ENCODE measurements at regions not wholly inside any gene's neighbourhood (a gene's known extent, or its start where the extent isn't known, plus 50 kb on each side); places are given as distances from the start of the nearest gene placed in this dataset.

- H3F3A ChIP-seq (ENCODE audit: insufficient read depth, low read length), result no peaks in the 10 kb centered on the region
- no peak overlapping the region for H3K4me3 ChIP-seq (ENCODE audit: low read length)
- no peaks in the 10 kb centered on the region for H3K79me2 ChIP-seq (ENCODE audit: low read length)
- no peak overlapping the region for H2AFZ ChIP-seq (ENCODE audit: low read length)
- DNase-seq, result no peak
- H3K27ac ChIP-seq (ENCODE audit: low read length), result no peak overlapping the region
- no peaks in the 10 kb centered on the region for H4K20me1 ChIP-seq (ENCODE audit: insufficient read depth, low read length)
- no peak overlapping the region for H3K4me2 ChIP-seq (ENCODE audit: low read depth, low read length)
- TF ChIP-seq CTCF (IDR thresholded peaks at IDR 0.05; ENCODE audit: low read length) (no peak), EZH2 (optimal IDR thresholded peaks at IDR 0.05; ENCODE audit: low read depth, low read length) (no peak), EZH2phosphoT487 (IDR thresholded peaks at IDR 0.05; ENCODE audit: low read length) (no peak)
- no peaks in the 10 kb centered on the region for H3K27me3 ChIP-seq (replicated peaks; ENCODE audit: insufficient read depth, low read length)
- no peak overlapping the region for H3K9ac ChIP-seq (ENCODE audit: low read length)
- no peaks in the 10 kb centered on the region for H3K36me3 ChIP-seq (replicated peaks; ENCODE audit: insufficient read depth, low read length)
- H3K9me2 ChIP-seq (replicated peaks; ENCODE audit: insufficient read depth, low read length), result no peaks in the 10 kb centered on the region
- H3K4me1 ChIP-seq (ENCODE audit: low read length), result no peaks in the 10 kb centered on the region
- no peaks in the 10 kb centered on the region for H3K9me3 ChIP-seq (replicated peaks; ENCODE audit: insufficient read depth, low read length)
Measured at GRCh38 chr12:91395628-91396135, 213.1 kb upstream of the DCN start.

DNA sequence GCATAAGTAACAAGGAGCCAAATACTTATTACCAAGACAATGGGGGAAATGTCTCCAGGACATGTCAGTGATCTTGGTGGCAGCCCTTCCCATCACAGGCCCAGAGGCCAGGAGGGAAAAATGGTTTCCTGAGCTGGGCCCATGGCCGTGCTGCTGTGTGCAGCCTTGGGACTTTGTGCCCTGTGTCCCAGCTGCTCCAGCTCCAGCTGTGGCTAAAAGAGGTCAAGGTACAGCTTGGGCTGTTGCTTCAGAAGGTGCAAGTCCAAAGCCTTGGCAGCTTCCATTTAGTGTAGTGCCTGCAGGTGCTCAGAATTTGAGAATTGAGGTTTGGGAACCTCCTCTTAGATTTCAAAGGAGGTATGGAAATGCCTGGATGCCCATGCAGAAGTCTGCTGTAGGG lies 212.3 kb upstream of the DCN start:
- Histone ChIP-seq H3K9me3 (replicated peaks; ENCODE audit: insufficient read depth, low read length) (no peaks in the 10 kb centered on the region), H3K79me2 (ENCODE audit: low read length) (no peaks in the 10 kb centered on the region), H3K9ac (ENCODE audit: low read length) (no peak overlapping the region), H3K4me2 (ENCODE audit: low read depth, low read length) (no peak overlapping the region), H2AFZ (ENCODE audit: low read length) (no peak overlapping the region), H3K9me2 (replicated peaks; ENCODE audit: insufficient read depth, low read length) (no peaks in the 10 kb centered on the region), H3F3A (ENCODE audit: insufficient read depth, low read length) (no peaks in the 10 kb centered on the region), H4K20me1 (ENCODE audit: insufficient read depth, low read length) (no peaks in the 10 kb centered on the region), H3K27me3 (replicated peaks; ENCODE audit: insufficient read depth, low read length) (no peaks in the 10 kb centered on the region), H3K36me3 (replicated peaks; ENCODE audit: insufficient read depth, low read length) (no peaks in the 10 kb centered on the region), H3K4me1 (ENCODE audit: low read length) (no peaks in the 10 kb centered on the region), H3K27ac (ENCODE audit: low read length) (no peak overlapping the region), H3K4me3 (ENCODE audit: low read length) (no peak overlapping the region)
- DNase-seq, result no peak
- TF ChIP-seq CTCF (IDR thresholded peaks at IDR 0.05; ENCODE audit: low read length) (no peak), EZH2 (optimal IDR thresholded peaks at IDR 0.05; ENCODE audit: low read depth, low read length) (no peak), EZH2phosphoT487 (IDR thresholded peaks at IDR 0.05; ENCODE audit: low read length) (no peak)

DNA sequence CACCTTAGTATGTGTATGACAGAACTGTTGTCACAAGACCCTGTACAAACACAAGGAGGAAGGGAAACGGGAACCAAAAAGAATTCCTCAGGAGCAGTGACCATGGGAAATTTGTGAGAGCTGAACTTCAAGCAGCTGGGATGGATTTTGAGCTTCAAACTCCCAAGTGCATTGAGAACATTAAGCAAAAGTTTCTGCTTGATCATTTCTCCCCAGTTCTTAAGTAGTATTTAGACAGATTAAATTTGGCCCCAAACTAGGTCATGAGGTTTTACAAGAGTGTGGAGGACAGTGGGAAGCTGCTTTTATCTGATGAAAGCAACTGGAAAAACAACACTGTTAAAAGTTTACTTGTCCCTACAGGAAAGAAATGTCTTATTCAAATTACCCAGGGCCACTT lies 206.0 kb upstream of the DCN start:
- H3K9me3 ChIP-seq (replicated peaks; ENCODE audit: insufficient read depth, low read length), result no peaks in the 10 kb centered on the region
- H3K4me1 ChIP-seq (ENCODE audit: low read length), result no peaks in the 10 kb centered on the region
- no peak overlapping the region for H2AFZ ChIP-seq (ENCODE audit: low read length)
- H3K9ac ChIP-seq (ENCODE audit: low read length), result no peak overlapping the region
- H3K4me2 ChIP-seq (ENCODE audit: low read depth, low read length), result no peak overlapping the region
- no peak overlapping the region for H3K27ac ChIP-seq (ENCODE audit: low read length)
- H3K4me3 ChIP-seq (ENCODE audit: low read length), result no peak overlapping the region
- H3K36me3 ChIP-seq (replicated peaks; ENCODE audit: insufficient read depth, low read length), result no peaks in the 10 kb centered on the region
- no peaks in the 10 kb centered on the region for H3K79me2 ChIP-seq (ENCODE audit: low read length)
- TF ChIP-seq EZH2 (optimal IDR thresholded peaks at IDR 0.05; ENCODE audit: low read depth, low read length) (no peak), CTCF (IDR thresholded peaks at IDR 0.05; ENCODE audit: low read length) (no peak), EZH2phosphoT487 (IDR thresholded peaks at IDR 0.05; ENCODE audit: low read length) (no peak)
- H3F3A ChIP-seq (ENCODE audit: insufficient read depth, low read length), result no peaks in the 10 kb centered on the region
- no peaks in the 10 kb centered on the region for H3K9me2 ChIP-seq (replicated peaks; ENCODE audit: insufficient read depth, low read length)
- no peaks in the 10 kb centered on the region for H4K20me1 ChIP-seq (ENCODE audit: insufficient read depth, low read length)
- H3K27me3 ChIP-seq (replicated peaks; ENCODE audit: insufficient read depth, low read length), result no peaks in the 10 kb centered on the region
- DNase-seq, result no peak
